ENCODE measurements at regions not wholly inside any gene's neighbourhood (a gene's known extent, or its start where the extent isn't known, plus 50 kb on each side); places are given as distances from the start of the nearest gene placed in this dataset.

DNA sequence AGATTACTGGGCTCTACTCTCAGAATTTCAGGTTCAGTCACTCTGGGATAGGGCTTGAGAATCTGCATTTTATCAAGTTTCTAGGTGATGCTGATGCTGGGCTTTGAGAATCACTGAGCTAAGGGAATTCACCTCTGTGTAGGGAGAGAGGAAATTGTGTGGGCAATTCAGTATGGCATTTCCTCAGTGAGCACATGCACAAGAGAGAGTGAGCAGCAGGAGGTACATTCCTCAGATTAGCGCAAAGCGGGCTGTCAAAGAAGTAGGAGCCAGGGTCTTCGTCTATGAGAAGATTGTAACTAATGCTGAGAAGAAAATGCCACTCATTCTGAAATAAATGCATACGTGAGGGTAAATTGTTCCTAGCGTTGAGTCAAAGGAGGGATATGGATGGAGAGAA, 175.9 kb downstream of the KIF4B start:
- Mint-ChIP-seq H3K9me3 (ENCODE audit: unreplicated experiment) (no peaks in the 10 kb centered on the region), H3K4me3 (ENCODE audit: unreplicated experiment) (no peak overlapping the region), H3K36me3 (ENCODE audit: unreplicated experiment) (no peaks in the 10 kb centered on the region), H3K27me3 (ENCODE audit: unreplicated experiment) (no peaks in the 10 kb centered on the region), H3K27ac (ENCODE audit: unreplicated experiment) (no peak overlapping the region), H3K4me1 (ENCODE audit: low read depth, unreplicated experiment) (no peaks in the 10 kb centered on the region)
- DNase-seq: no peak
- TF ChIP-seq, protein P1, sequence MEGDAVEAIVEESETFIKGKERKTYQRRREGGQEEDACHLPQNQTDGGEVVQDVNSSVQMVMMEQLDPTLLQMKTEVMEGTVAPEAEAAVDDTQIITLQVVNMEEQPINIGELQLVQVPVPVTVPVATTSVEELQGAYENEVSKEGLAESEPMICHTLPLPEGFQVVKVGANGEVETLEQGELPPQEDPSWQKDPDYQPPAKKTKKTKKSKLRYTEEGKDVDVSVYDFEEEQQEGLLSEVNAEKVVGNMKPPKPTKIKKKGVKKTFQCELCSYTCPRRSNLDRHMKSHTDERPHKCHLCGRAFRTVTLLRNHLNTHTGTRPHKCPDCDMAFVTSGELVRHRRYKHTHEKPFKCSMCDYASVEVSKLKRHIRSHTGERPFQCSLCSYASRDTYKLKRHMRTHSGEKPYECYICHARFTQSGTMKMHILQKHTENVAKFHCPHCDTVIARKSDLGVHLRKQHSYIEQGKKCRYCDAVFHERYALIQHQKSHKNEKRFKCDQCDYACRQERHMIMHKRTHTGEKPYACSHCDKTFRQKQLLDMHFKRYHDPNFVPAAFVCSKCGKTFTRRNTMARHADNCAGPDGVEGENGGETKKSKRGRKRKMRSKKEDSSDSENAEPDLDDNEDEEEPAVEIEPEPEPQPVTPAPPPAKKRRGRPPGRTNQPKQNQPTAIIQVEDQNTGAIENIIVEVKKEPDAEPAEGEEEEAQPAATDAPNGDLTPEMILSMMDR (IDR thresholded peaks at IDR 0.05; ENCODE audit: partially characterized antibody, unreplicated experiment): no peak

- no peaks in the 10 kb centered on the region for H3K36me3 Mint-ChIP-seq (ENCODE audit: unreplicated experiment)
- no peak overlapping the region for H3K27ac Mint-ChIP-seq (ENCODE audit: unreplicated experiment)
- H3K27me3 Mint-ChIP-seq (ENCODE audit: unreplicated experiment): no peaks in the 10 kb centered on the region
- no peaks in the 10 kb centered on the region for H3K9me3 Mint-ChIP-seq (ENCODE audit: unreplicated experiment)
- H3K4me3 Mint-ChIP-seq (ENCODE audit: unreplicated experiment): no peak overlapping the region
- TF ChIP-seq, protein P1 (IDR thresholded peaks at IDR 0.05; ENCODE audit: partially characterized antibody, unreplicated experiment): no peak
- DNase-seq: no peak
- H3K4me1 Mint-ChIP-seq (ENCODE audit: low read depth, unreplicated experiment): no peaks in the 10 kb centered on the region
Measured at GRCh38 chr5:155189981-155190380, 176.4 kb downstream of the KIF4B start.

GRCh38 chr5:155193029-155193428, 179.5 kb downstream of the KIF4B start:
- DNase-seq: no peak
- H3K4me1 Mint-ChIP-seq (ENCODE audit: low read depth, unreplicated experiment): no peaks in the 10 kb centered on the region

GRCh38 chr5:155193483-155194107, 180.0 kb downstream of the KIF4B start:
- Mint-ChIP-seq H3K9me3 (ENCODE audit: unreplicated experiment) (no peaks in the 10 kb centered on the region), H3K27ac (ENCODE audit: unreplicated experiment) (no peak overlapping the region), H3K4me1 (ENCODE audit: low read depth, unreplicated experiment) (no peaks in the 10 kb centered on the region), H3K4me3 (ENCODE audit: unreplicated experiment) (no peak overlapping the region), H3K27me3 (ENCODE audit: unreplicated experiment) (no peaks in the 10 kb centered on the region), H3K36me3 (ENCODE audit: unreplicated experiment) (no peaks in the 10 kb centered on the region)
- TF ChIP-seq, protein P1 (IDR thresholded peaks at IDR 0.05; ENCODE audit: partially characterized antibody, unreplicated experiment): no peak
- DNase-seq: no peak

More at GRCh38 chr5:155193029-155193428, 179.5 kb downstream of the KIF4B start:
- Mint-ChIP-seq H3K9me3 (ENCODE audit: unreplicated experiment) (no peaks in the 10 kb centered on the region), H3K27ac (ENCODE audit: unreplicated experiment) (no peak overlapping the region), H3K27me3 (ENCODE audit: unreplicated experiment) (no peaks in the 10 kb centered on the region), H3K36me3 (ENCODE audit: unreplicated experiment) (no peaks in the 10 kb centered on the region), H3K4me3 (ENCODE audit: unreplicated experiment) (no peak overlapping the region)
- TF ChIP-seq, protein P1 (IDR thresholded peaks at IDR 0.05; ENCODE audit: partially characterized antibody, unreplicated experiment): no peak

GRCh38 chr5:155200608-155201007, 187.1 kb downstream of the KIF4B start:
- Mint-ChIP-seq H3K9me3 (ENCODE audit: unreplicated experiment) (peaks cover 3% of the 10 kb centered on the region), H3K4me1 (ENCODE audit: low read depth, unreplicated experiment) (no peaks in the 10 kb centered on the region), H3K36me3 (ENCODE audit: unreplicated experiment) (peaks cover 4% of the 10 kb centered on the region), H3K27me3 (ENCODE audit: unreplicated experiment) (no peaks in the 10 kb centered on the region), H3K27ac (ENCODE audit: unreplicated experiment) (no peak overlapping the region), H3K4me3 (ENCODE audit: unreplicated experiment) (no peak overlapping the region)
- TF ChIP-seq, protein P1 (IDR thresholded peaks at IDR 0.05; ENCODE audit: partially characterized antibody, unreplicated experiment): no peak
- no peak for DNase-seq
